LNCAP (cell line): ENCODE measurements at regions not wholly inside any gene's neighbourhood (a gene's known extent, or its start where the extent isn't known, plus 50 kb on each side); places are given as distances from the start of the nearest gene placed in this dataset.

Experiments
- TF ChIP-seq, protein P1 (sequence below): fragments of 450-650 bp; IDR thresholded peaks from 2 replicates; pipeline ENCODE4 v1.5.1; 2017; ENCODE audit warnings: mild to moderate bottlenecking

GRCh38 chr4:96295143-96295741 lies 455.3 kb downstream of the PDHA2 start:
- TF ChIP-seq, protein P1, sequence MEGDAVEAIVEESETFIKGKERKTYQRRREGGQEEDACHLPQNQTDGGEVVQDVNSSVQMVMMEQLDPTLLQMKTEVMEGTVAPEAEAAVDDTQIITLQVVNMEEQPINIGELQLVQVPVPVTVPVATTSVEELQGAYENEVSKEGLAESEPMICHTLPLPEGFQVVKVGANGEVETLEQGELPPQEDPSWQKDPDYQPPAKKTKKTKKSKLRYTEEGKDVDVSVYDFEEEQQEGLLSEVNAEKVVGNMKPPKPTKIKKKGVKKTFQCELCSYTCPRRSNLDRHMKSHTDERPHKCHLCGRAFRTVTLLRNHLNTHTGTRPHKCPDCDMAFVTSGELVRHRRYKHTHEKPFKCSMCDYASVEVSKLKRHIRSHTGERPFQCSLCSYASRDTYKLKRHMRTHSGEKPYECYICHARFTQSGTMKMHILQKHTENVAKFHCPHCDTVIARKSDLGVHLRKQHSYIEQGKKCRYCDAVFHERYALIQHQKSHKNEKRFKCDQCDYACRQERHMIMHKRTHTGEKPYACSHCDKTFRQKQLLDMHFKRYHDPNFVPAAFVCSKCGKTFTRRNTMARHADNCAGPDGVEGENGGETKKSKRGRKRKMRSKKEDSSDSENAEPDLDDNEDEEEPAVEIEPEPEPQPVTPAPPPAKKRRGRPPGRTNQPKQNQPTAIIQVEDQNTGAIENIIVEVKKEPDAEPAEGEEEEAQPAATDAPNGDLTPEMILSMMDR: no peak

- TF ChIP-seq, protein P1: no peak
Measured at GRCh38 chr4:96301715-96302114, 461.8 kb downstream of the PDHA2 start.

GRCh38 chr4:96305030-96305429 lies 465.1 kb downstream of the PDHA2 start:
- TF ChIP-seq, protein P1: no peak

GRCh38 chr4:96312046-96312685 lies 472.3 kb downstream of the PDHA2 start:
- TF ChIP-seq, protein P1: no peak

- TF ChIP-seq, protein P1: no peak
Measured at GRCh38 chr4:96315815-96316214, 475.9 kb downstream of the PDHA2 start.

DNA sequence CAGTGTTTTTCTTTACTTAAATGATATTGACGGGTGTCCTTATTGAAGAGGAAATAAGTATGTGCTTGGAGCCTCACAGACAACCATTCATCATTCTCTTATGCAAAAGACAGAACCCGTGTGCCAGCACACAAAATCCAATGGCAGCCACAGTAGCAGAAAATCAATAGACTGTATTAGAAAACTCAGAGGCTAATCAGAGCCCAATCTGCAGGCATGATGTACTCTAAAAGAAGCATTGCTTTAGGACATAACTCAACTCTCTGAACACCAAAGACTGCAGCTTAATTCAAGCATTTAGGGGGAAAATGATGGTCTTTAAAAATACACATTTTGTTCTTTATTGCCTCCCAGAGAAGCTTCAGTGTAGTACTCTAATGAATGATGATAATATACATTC lies 476.9 kb downstream of the PDHA2 start:
- TF ChIP-seq, protein P1: no peak

- TF ChIP-seq, protein P1: no peak
Measured at GRCh38 chr4:96317891-96318290, 478.0 kb downstream of the PDHA2 start.
